ENCODE measurements at regions not wholly inside any gene's neighbourhood (a gene's known extent, or its start where the extent isn't known, plus 50 kb on each side); places are given as distances from the start of the nearest gene placed in this dataset.
A peak's percentile ranks its signal among the peaks of the same experiment; 100 is the strongest.

- TF ChIP-seq POLR2A (IDR thresholded peaks at IDR 0.05) (no peak), CTCF (IDR thresholded peaks at IDR 0.05) (peak in 3 of 6 experiments; percentile 19 to 30 (median 25))
Observed at GRCh38 chr2:146312899-146313298, 1531.9 kb upstream of the ACVR2A start.

All from Peyer's patch (tissue), 4 donors.